ENCODE measurements at regions not wholly inside any gene's neighbourhood (a gene's known extent, or its start where the extent isn't known, plus 50 kb on each side); places are given as distances from the start of the nearest gene placed in this dataset.

- Histone ChIP-seq H3K4me3 (no peak overlapping the region), H3K4me1 (peaks cover 22% of the 10 kb centered on the region), H3K27ac (peak overlapping the region in 1 of 2 experiments; percentile 69; a peak in 1 of 6 replicates), H3K9me3 (no peaks in the 10 kb centered on the region), H3K4me2 (no peak overlapping the region)
- ChIA-PET POLR2A (no interaction called here), CTCF (interaction anchor here (0.6 to 4.5 kb wide), 16 partner anchors 9 to 643 kb away, joined by 3 to 73 read pairs (median 6); no protein-coding TSS in a partner anchor)
- TF ChIP-seq KDM5A (IDR thresholded peaks at IDR 0.05), result no peak
- TF ChIP-seq EP300 (IDR thresholded peaks at IDR 0.05), result no peak
- DNase-seq (ENCODE audit: low read depth in 1 of 2, low spot score in 1 of 2), result no peak
- ATAC-seq, result no peak
- FAIRE-seq, result no peak
- 86% methylated on average over 4 of the region's 4 CpGs for WGBS (ENCODE audit: missing lambda C conversion rate)
These were observed 114.8 kb downstream of the C16orf95 start for GRCh38 chr16:87202346-87202745.

- H3K4me1 ChIP-seq, result peaks cover 30% of the 10 kb centered on the region
- peak; percentile 84 to 91 for DNase-seq (ENCODE audit: low read depth in 1 of 2, low spot score in 1 of 2)
- H3K4me3 ChIP-seq, result no peak overlapping the region
- 1% methylated on average over 10 of the region's 11 CpGs for WGBS (ENCODE audit: missing lambda C conversion rate)
- ChIA-PET CTCF (interaction anchor here (0.6 to 4.5 kb wide), 33 partner anchors 8 to 643 kb away, joined by 3 to 73 read pairs (median 4); no protein-coding TSS in a partner anchor), POLR2A (no interaction called here)
- H3K9me3 ChIP-seq, result no peaks in the 10 kb centered on the region
- TF ChIP-seq CTCF (IDR thresholded peaks at IDR 0.05) (peak; percentile 92), RAD21 (conservative IDR thresholded peaks at IDR 0.05 in 1 of 2, IDR thresholded peaks at IDR 0.05 in 1 of 2) (peak; percentile 73 to 74), BCL3 (IDR thresholded peaks at IDR 0.05) (no peak), SMC3 (IDR thresholded peaks at IDR 0.05) (peak; percentile 91), MAX (IDR thresholded peaks at IDR 0.05) (peak; percentile 52)
- H3K27ac ChIP-seq, result peak overlapping the region in 1 of 2 experiments; percentile 69; a peak in 3 of 6 replicates
- H3K4me2 ChIP-seq, result peak overlapping the region; percentile 58
- peak; percentile 80 to 92 for ATAC-seq
- no peak for FAIRE-seq
These were observed 114.0 kb downstream of the C16orf95 start for GRCh38 chr16:87203060-87203656.

GRCh38 chr16:87206646-87207451, 110.3 kb downstream of the C16orf95 start:
- Histone ChIP-seq H3K4me1 (peaks cover 48% of the 10 kb centered on the region), H3K4me3 (peak overlapping the region; percentile 13; the same call in 2 of the 3 replicates), H3K27ac (peak overlapping the region; percentile 72 to 81), H3K4me2 (peak overlapping the region; percentile 76), H3K9me3 (no peaks in the 10 kb centered on the region)
- POLR2A ChIA-PET, result interaction anchor here (0.6 kb wide), 2 partner anchors 41 to 52 kb away, joined by 3 to 4 read pairs; no protein-coding TSS in a partner anchor
- CTCF ChIA-PET, result interaction anchor here (1.1 to 3.7 kb wide), 4 partner anchors 9 to 642 kb away, joined by 3 to 19 read pairs (median 4); no protein-coding TSS in a partner anchor
- 5% methylated on average over 14 of the region's 14 CpGs for WGBS (ENCODE audit: missing lambda C conversion rate)
- ATAC-seq (peak; percentile 81), FAIRE-seq (peak; percentile 81), DNase-seq (ENCODE audit: low read depth in 1 of 2, low spot score in 1 of 2) (peak in 1 of 2 experiments; percentile 79)
- TF ChIP-seq REST (IDR thresholded peaks at IDR 0.05) (no peak), ESRRA (IDR thresholded peaks at IDR 0.05; ENCODE audit: borderline replicate concordance, low read length) (no peak), NFE2L2 (conservative IDR thresholded peaks at IDR 0.05; ENCODE audit: low read length) (no peak), MAZ (IDR thresholded peaks at IDR 0.05; ENCODE audit: borderline replicate concordance, low read depth, low read length) (no peak), BHLHE40 (IDR thresholded peaks at IDR 0.05; ENCODE audit: low read depth, low read length) (no peak), RNF2 (IDR thresholded peaks at IDR 0.05; ENCODE audit: borderline replicate concordance, low read depth) (no peak), BCL3 (IDR thresholded peaks at IDR 0.05) (no peak), TFCP2L1 (CRISPR knock-in tag; IDR thresholded peaks at IDR 0.05) (no peak), HDAC2 (IDR thresholded peaks at IDR 0.05) (no peak), ELK1 (IDR thresholded peaks at IDR 0.05; ENCODE audit: low read depth, low read length) (no peak), RFX5 (IDR thresholded peaks at IDR 0.05) (no peak), ZSCAN20 (CRISPR knock-in tag; IDR thresholded peaks at IDR 0.05) (no peak), PBX3 (IDR thresholded peaks at IDR 0.05) (no peak), SMC3 (IDR thresholded peaks at IDR 0.05) (no peak)

Data from A549 (cell line).